ENCODE measurements at regions not wholly inside any gene's neighbourhood (a gene's known extent, or its start where the extent isn't known, plus 50 kb on each side); places are given as distances from the start of the nearest gene placed in this dataset.

DNA sequence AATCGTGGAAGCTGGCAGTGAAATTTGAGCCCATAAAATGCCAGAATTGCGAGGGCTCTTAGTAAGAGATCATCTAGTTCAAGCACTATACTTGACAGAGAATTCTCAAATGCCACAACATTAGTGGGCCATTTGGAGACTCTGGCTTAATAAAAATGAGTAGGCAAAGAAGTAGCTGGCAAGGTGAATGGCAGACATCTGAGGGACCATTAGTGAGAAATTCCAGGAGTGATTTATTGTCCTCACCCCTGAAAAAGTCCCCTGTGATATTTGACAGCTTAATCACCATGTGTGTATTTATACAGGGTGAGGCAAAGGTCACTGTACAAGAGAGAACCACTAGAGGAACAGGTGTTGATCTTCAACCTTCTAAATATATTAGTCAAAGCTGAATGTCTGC is 207.5 kb downstream of the CHRDL1 start:
- no peak for DNase-seq (ENCODE audit: low spot score)
- intact Hi-C loops (cut with DNase I) = no loop called here

DNA sequence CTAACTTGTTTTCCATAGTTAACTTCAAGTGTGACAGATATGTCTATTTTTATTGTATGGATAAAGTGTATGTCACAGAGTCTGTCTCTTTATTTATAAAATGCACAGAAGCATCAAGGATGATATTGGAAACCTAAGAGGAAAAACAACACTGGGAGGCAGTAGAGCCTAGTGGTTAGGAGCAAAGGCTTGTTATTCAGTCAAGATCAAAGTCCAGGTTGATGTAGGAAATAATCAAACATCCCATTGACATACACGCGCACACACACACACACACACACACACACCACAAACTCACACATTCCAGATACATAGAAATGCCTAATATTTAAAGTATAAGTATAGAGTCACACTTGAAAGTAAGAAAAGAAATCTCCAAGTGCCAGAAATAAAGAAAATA is 206.8 kb downstream of the CHRDL1 start:
- DNase-seq (ENCODE audit: low spot score) = no peak
- intact Hi-C loops (cut with DNase I) = no loop called here

DNA sequence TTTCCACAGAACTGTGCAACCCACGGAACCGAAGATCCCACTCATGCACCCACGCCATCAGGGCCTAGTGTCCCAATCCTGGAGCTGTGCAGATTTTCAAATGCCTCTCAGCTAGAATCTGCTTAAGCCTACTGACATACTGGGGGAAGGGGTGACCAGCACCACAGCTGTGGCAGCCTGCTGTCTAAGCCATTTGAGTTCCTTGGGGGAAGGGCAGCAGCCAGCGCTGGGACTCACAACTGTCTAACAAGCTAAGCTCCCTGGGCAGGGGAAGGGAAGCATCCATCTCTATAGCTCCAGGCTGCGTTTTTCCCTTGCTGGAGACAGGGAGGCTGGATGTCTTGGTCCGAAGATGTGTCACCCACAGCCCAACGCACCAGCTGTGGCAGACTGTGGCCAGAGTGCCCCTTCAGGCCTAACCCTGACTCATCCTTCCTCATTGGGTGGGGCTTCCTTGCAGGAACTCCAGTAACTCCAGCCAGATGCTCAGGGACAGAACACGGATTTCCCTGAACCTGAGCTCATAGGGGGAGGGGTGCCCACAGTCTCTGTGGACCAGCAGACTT is 194.8 kb downstream of the CHRDL1 start:
- DNase-seq (ENCODE audit: low spot score) = no peak
- intact Hi-C loops (cut with DNase I) = no loop called here

DNA sequence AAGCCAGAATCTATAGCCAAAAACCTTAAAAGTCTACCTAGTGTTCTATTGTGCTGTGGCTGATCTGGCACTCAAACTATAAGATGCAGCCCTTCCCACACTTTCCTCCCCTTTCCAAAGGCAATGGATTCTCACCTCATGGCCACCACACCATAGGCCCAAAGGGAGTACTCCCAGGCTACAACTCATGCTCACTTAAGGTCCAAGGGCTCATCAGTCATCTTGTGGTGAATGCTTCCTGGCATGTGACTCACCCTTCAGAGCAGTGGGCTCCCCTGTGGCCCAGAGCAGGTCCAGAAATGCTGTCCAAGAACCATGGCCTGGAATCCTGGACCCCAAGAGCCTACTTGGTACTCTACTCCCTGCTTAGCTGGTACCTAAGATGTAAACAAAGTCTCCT is 181.0 kb downstream of the CHRDL1 start:
- intact Hi-C loops (cut with DNase I) = no loop called here

More for the DNA sequence above, 181.0 kb downstream of the CHRDL1 start:
- no peak for DNase-seq (ENCODE audit: low spot score)
